ENCODE measurements at regions not wholly inside any gene's neighbourhood (a gene's known extent, or its start where the extent isn't known, plus 50 kb on each side); places are given as distances from the start of the nearest gene placed in this dataset.

GRCh38 chr15:47551546-47551945 is 165.8 kb upstream of the SEMA6D start:
- TF ChIP-seq MAX (IDR thresholded peaks at IDR 0.05) (no peak), REST (IDR thresholded peaks at IDR 0.05; ENCODE audit: low read depth) (no peak), NFIC (IDR thresholded peaks at IDR 0.05) (no peak), ZBTB7A (IDR thresholded peaks at IDR 0.05; ENCODE audit: low read depth) (no peak), USF1 (IDR thresholded peaks at IDR 0.05) (no peak), FOXM1 (IDR thresholded peaks at IDR 0.05; ENCODE audit: borderline replicate concordance, low read depth) (no peak)

GRCh38 chr15:47552978-47553608 is 164.2 kb upstream of the SEMA6D start:
- no peak for TF ChIP-seq TEAD4 (IDR thresholded peaks at IDR 0.05)
- TF ChIP-seq CEBPB (IDR thresholded peaks at IDR 0.05) = no peak
- TF ChIP-seq FOXM1 (IDR thresholded peaks at IDR 0.05; ENCODE audit: borderline replicate concordance, low read depth) = no peak
- no peak for TF ChIP-seq EP300 (IDR thresholded peaks at IDR 0.05; ENCODE audit: borderline replicate concordance)
- no peak for TF ChIP-seq REST (IDR thresholded peaks at IDR 0.05; ENCODE audit: low read depth)
- no peak for TF ChIP-seq TAF1 (IDR thresholded peaks at IDR 0.05; ENCODE audit: low read depth)
- TF ChIP-seq TCF12 (IDR thresholded peaks at IDR 0.05; ENCODE audit: low read depth) = no peak

GRCh38 chr15:47553947-47554346 is 163.4 kb upstream of the SEMA6D start:
- TF ChIP-seq MAX (IDR thresholded peaks at IDR 0.05) (no peak), CEBPB (IDR thresholded peaks at IDR 0.05) (no peak), EGR1 (IDR thresholded peaks at IDR 0.05) (no peak), TAF1 (IDR thresholded peaks at IDR 0.05; ENCODE audit: low read depth) (no peak), TEAD4 (IDR thresholded peaks at IDR 0.05) (no peak), REST (IDR thresholded peaks at IDR 0.05; ENCODE audit: low read depth) (no peak), FOXM1 (IDR thresholded peaks at IDR 0.05; ENCODE audit: borderline replicate concordance, low read depth) (no peak), USF1 (IDR thresholded peaks at IDR 0.05) (no peak), EP300 (IDR thresholded peaks at IDR 0.05; ENCODE audit: borderline replicate concordance) (no peak), TCF12 (IDR thresholded peaks at IDR 0.05; ENCODE audit: low read depth) (no peak), YY1 (IDR thresholded peaks at IDR 0.05; ENCODE audit: low read depth) (no peak), RAD21 (IDR thresholded peaks at IDR 0.05; ENCODE audit: low read depth) (no peak), NFIC (IDR thresholded peaks at IDR 0.05) (no peak), CREB1 (IDR thresholded peaks at IDR 0.05; ENCODE audit: low read depth) (no peak), ZBTB7A (IDR thresholded peaks at IDR 0.05; ENCODE audit: low read depth) (no peak)

GRCh38 chr15:47561102-47561501 is 156.2 kb upstream of the SEMA6D start:
- TF ChIP-seq FOXM1 (IDR thresholded peaks at IDR 0.05; ENCODE audit: borderline replicate concordance, low read depth) (no peak), USF1 (IDR thresholded peaks at IDR 0.05) (no peak), MAX (IDR thresholded peaks at IDR 0.05) (no peak), CEBPB (IDR thresholded peaks at IDR 0.05) (no peak), EGR1 (IDR thresholded peaks at IDR 0.05) (no peak), EP300 (IDR thresholded peaks at IDR 0.05; ENCODE audit: borderline replicate concordance) (no peak), NFIC (IDR thresholded peaks at IDR 0.05) (no peak), ZBTB7A (IDR thresholded peaks at IDR 0.05; ENCODE audit: low read depth) (no peak), REST (IDR thresholded peaks at IDR 0.05; ENCODE audit: low read depth) (no peak), CREB1 (IDR thresholded peaks at IDR 0.05; ENCODE audit: low read depth) (no peak), TEAD4 (IDR thresholded peaks at IDR 0.05) (no peak), RAD21 (IDR thresholded peaks at IDR 0.05; ENCODE audit: low read depth) (no peak), TAF1 (IDR thresholded peaks at IDR 0.05; ENCODE audit: low read depth) (no peak), TCF12 (IDR thresholded peaks at IDR 0.05; ENCODE audit: low read depth) (no peak)
